A549 (cell line): ENCODE measurements at regions not wholly inside any gene's neighbourhood (a gene's known extent, or its start where the extent isn't known, plus 50 kb on each side); places are given as distances from the start of the nearest gene placed in this dataset.

ENCODE experiments used
- CTCF ChIP-seq: fragments of >200 bp; sonication (Bioruptor Twin); formaldehyde crosslinking; IDR thresholded peaks from 3 replicates; pipeline ENCODE4 v1.5.1; 2016
- EP300 ChIP-seq, 2 experiments: fragments of >200 bp; sonication (Bioruptor Twin); formaldehyde crosslinking; IDR thresholded peaks; 2 replicates in 1 of 2; 3 replicates in 1 of 2; pipeline ENCODE4 v1.6.1; 2016 to 2017
- MYC ChIP-seq: IDR thresholded peaks from 2 replicates; pipeline ENCODE4 v1.6.1; 2012; ENCODE audit warnings: mild to moderate bottlenecking, inconsistent platforms, low read length, improper control_type of control experiment, borderline replicate concordance
- NFE2L2 ChIP-seq: fragments of 150-350 bp; conservative IDR thresholded peaks from 2 replicates; pipeline ENCODE4 v1.6.1; 2014; ENCODE audit warnings: low read length
- POLR2A ChIP-seq: IDR thresholded peaks from 2 replicates; pipeline ENCODE4 v1.6.1; 2012; ENCODE audit warnings: mild to moderate bottlenecking, low read length
- SMC3 ChIP-seq: fragments of >200 bp; sonication (Bioruptor Twin); formaldehyde crosslinking; IDR thresholded peaks from 3 replicates; pipeline ENCODE4 v1.6.1; 2018; ENCODE audit warnings: inconsistent platforms
- TF ChIP-seq, protein P1 (sequence below): IDR thresholded peaks from 2 replicates; pipeline ENCODE4 v1.6.1; 2012
- TF ChIP-seq, protein P2 (sequence below): fragments of 450-650 bp; IDR thresholded peaks from 2 replicates; pipeline ENCODE4 v1.6.1; 2014; ENCODE audit warnings: antibody characterized with exemption

DNA sequence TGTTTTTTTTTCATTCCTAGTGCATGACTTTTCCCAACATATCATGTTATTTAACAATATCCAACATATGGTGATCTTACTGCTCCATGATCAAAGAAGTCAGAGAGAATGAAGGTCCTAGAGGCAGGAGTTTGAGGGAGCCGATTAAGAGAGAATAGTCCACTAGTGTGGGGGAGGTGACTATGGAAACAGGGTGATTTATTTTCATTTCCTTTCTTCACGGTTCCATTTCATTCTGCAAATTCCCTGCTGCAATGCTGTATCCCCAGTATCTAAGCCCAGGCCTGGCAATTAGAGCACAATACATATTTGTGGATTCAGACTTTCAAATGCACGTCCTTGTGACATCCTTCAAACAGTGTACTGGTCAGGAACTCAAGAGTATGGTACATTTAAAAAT, 91.4 kb downstream of the CD83 start:
- TF ChIP-seq CTCF (no peak), SMC3 (no peak), EP300 (IDR thresholded peaks at IDR 0.05) (no peak), POLR2A (no peak), MYC (no peak), NFE2L2 (no peak)
- TF ChIP-seq, protein P1, sequence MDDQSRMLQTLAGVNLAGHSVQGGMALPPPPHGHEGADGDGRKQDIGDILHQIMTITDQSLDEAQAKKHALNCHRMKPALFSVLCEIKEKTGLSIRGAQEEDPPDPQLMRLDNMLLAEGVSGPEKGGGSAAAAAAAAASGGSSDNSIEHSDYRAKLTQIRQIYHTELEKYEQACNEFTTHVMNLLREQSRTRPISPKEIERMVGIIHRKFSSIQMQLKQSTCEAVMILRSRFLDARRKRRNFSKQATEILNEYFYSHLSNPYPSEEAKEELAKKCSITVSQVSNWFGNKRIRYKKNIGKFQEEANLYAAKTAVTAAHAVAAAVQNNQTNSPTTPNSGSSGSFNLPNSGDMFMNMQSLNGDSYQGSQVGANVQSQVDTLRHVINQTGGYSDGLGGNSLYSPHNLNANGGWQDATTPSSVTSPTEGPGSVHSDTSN: no peak
- TF ChIP-seq, protein P2, sequence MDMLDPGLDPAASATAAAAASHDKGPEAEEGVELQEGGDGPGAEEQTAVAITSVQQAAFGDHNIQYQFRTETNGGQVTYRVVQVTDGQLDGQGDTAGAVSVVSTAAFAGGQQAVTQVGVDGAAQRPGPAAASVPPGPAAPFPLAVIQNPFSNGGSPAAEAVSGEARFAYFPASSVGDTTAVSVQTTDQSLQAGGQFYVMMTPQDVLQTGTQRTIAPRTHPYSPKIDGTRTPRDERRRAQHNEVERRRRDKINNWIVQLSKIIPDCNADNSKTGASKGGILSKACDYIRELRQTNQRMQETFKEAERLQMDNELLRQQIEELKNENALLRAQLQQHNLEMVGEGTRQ: no peak
